Astrocyte (in vitro differentiated cells and primary cell): ENCODE measurements at regions not wholly inside any gene's neighbourhood (a gene's known extent, or its start where the extent isn't known, plus 50 kb on each side); places are given as distances from the start of the nearest gene placed in this dataset.

ENCODE experiments used
- CTCF ChIP-seq: IDR thresholded peaks from 2 replicates; pipeline ENCODE4 v1.5.1; 2011; ENCODE audit warnings: low read depth, mild to moderate bottlenecking, inconsistent platforms, low read length, moderate library complexity; ENCODE audit not compliant: insufficient read depth
- EZH2 ChIP-seq: IDR thresholded peaks from 2 replicates; pipeline ENCODE4 v1.6.1; 2012; ENCODE audit warnings: mild to moderate bottlenecking, low read length, inconsistent platforms; ENCODE audit not compliant: insufficient read depth

- TF ChIP-seq CTCF, result no peak
- TF ChIP-seq EZH2, result no peak
These were observed 116.9 kb upstream of the CPEB4 start for GRCh38 chr5:173771121-173771724.
